ENCODE measurements at regions not wholly inside any gene's neighbourhood (a gene's known extent, or its start where the extent isn't known, plus 50 kb on each side); places are given as distances from the start of the nearest gene placed in this dataset.

DNA sequence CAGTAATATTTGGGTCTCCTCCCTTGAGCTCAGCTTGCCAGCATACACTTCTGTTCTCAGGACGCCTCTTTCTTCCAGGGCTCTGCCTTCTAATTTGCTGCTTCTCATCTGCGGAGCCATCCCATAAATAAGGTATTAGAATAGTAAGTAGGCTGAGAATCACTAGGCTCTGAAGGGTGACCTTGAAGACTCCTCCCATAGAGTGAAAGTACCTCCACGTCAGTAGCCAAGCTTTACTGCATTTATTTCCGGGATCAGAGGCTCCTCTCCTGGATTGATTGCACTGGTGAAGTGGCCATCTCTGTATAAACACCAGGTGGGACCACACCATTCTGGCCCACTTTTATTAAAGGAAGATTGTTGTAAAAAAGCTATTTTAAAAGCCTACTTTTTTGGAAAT lies 315.5 kb downstream of the FAT3 start:
- intact Hi-C loops (cut with DNase I; ENCODE audit: low total_unique reads) = no loop called here
- 92 to 95% methylated on average over 4 of the region's 4 CpGs for WGBS, 2 donors
- no peak for DNase-seq (ENCODE audit: low spot score in 2 of 2)
- H3K4me3 ChIP-seq (ENCODE audit: low read depth, poor library complexity, severe bottlenecking) = no peak overlapping the region
- TF ChIP-seq, protein P1, sequence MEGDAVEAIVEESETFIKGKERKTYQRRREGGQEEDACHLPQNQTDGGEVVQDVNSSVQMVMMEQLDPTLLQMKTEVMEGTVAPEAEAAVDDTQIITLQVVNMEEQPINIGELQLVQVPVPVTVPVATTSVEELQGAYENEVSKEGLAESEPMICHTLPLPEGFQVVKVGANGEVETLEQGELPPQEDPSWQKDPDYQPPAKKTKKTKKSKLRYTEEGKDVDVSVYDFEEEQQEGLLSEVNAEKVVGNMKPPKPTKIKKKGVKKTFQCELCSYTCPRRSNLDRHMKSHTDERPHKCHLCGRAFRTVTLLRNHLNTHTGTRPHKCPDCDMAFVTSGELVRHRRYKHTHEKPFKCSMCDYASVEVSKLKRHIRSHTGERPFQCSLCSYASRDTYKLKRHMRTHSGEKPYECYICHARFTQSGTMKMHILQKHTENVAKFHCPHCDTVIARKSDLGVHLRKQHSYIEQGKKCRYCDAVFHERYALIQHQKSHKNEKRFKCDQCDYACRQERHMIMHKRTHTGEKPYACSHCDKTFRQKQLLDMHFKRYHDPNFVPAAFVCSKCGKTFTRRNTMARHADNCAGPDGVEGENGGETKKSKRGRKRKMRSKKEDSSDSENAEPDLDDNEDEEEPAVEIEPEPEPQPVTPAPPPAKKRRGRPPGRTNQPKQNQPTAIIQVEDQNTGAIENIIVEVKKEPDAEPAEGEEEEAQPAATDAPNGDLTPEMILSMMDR (IDR thresholded peaks at IDR 0.05) = no peak
- no peak for TF ChIP-seq POLR2A (IDR thresholded peaks at IDR 0.05)

DNA sequence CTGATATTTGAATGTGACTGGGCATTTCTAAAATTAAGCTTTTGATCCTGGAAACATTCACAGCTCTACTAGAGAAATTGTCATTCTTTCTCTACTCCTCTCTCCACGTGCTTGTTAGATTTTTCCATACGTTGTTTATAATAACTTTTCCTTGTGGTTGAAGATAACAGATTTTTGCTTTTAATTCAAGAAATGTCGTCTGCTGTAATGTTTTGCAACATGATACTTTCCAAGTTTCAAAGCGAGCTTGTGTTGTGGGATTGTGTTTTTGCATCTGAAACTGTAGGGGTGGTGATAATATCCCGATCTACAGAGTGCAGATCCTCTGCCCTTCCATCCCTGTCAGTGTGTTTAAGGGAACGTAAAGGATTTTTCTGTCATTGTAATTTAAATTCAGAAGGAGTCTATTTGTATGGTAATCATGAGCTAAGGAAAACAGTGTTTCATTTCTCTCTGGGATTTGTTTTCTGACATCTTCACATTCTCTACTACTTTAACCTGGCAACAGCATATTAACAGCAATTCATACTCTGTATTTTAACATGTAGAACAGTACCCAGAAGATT lies 321.4 kb downstream of the FAT3 start:
- intact Hi-C loops (cut with DNase I; ENCODE audit: low total_unique reads) = no loop called here
- 50 to 62% methylated on average over 6 of the region's 6 CpGs for WGBS, 2 donors
- TF ChIP-seq POLR2A (IDR thresholded peaks at IDR 0.05) = no peak
- TF ChIP-seq, protein P1 (IDR thresholded peaks at IDR 0.05) = no peak
- no peak for DNase-seq (ENCODE audit: low spot score in 2 of 2)
- no peak overlapping the region for H3K4me3 ChIP-seq (ENCODE audit: low read depth, poor library complexity, severe bottlenecking)

DNA sequence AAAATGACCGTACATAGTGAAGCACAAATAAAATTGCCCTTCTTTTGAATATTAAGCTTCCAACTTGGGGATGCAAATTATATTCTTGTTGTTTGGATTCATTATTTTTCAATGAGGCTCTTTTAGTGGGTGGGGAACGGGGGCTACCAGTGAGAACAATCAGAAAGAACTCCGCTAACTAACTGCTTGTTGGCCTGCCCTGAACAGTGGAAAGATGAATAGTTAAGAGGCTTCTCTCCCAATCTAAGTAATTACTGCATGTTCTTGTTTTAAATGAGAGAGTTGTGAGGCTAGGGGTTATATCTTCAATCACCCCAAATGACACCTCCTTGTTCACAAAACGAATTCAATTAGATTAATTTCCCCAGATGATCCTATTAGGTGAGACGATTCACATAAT lies 322.0 kb downstream of the FAT3 start:
- WGBS, 2 donors = 79 to 80% methylated on average over 5 of the region's 5 CpGs

DNA sequence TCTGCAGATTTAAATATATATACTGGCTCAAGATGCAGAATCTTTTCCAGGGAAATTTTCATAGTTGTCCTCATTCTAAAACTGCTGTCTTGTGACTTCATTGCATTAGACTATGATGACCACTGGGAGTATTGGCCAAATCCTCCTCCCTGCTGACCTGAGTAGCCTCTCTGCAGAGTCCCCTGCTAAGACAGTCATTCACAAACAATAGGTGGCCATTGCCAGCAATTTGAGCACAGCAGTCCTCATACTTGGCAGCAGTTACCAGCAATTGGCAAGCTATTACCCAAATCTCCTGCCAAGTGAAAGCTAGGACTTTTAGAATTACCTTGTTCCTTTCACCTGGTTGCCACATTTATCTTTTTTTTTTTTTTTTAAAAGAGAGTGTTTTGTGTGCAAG lies 325.8 kb downstream of the FAT3 start:
- no peak for DNase-seq (ENCODE audit: low spot score in 2 of 2)
- TF ChIP-seq, protein P1 (IDR thresholded peaks at IDR 0.05) = no peak
- no peak for TF ChIP-seq POLR2A (IDR thresholded peaks at IDR 0.05)
- no peak overlapping the region for H3K4me3 ChIP-seq (ENCODE audit: low read depth, poor library complexity, severe bottlenecking)
- intact Hi-C loops (cut with DNase I; ENCODE audit: low total_unique reads) = no loop called here

More for the DNA sequence above, 322.0 kb downstream of the FAT3 start:
- H3K4me3 ChIP-seq (ENCODE audit: low read depth, poor library complexity, severe bottlenecking) = no peak overlapping the region
- no peak for DNase-seq (ENCODE audit: low spot score in 2 of 2)
- intact Hi-C loops (cut with DNase I; ENCODE audit: low total_unique reads) = no loop called here
- no peak for TF ChIP-seq POLR2A (IDR thresholded peaks at IDR 0.05)
- TF ChIP-seq, protein P1 (IDR thresholded peaks at IDR 0.05) = no peak

DNA sequence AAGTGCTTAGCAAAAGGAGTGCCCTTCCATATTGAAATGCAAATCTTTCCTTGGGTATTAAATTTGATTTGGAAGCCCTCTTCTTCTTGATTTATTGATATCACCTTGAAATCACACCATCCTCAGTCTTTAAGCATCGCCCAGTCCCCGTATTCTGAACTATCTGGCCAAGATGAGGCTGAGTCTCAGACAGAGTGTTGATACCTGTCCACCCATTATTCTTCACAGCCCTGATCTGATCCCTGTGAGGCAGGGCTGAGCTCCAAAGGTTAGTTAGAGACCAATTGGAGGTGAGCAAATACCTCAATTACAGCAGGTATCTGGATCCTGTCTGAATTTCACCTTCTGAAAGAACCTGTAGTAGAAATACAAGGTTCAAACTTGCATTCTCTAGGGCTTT lies 326.3 kb downstream of the FAT3 start:
- DNase-seq (ENCODE audit: low spot score in 2 of 2) = no peak
- TF ChIP-seq POLR2A (IDR thresholded peaks at IDR 0.05) = no peak
- TF ChIP-seq, protein P1 (IDR thresholded peaks at IDR 0.05) = no peak
- no peak overlapping the region for H3K4me3 ChIP-seq (ENCODE audit: low read depth, poor library complexity, severe bottlenecking)
- intact Hi-C loops (cut with DNase I; ENCODE audit: low total_unique reads) = no loop called here
- WGBS, 2 donors = 86 to 90% methylated on average over 2 of the region's 2 CpGs

DNA sequence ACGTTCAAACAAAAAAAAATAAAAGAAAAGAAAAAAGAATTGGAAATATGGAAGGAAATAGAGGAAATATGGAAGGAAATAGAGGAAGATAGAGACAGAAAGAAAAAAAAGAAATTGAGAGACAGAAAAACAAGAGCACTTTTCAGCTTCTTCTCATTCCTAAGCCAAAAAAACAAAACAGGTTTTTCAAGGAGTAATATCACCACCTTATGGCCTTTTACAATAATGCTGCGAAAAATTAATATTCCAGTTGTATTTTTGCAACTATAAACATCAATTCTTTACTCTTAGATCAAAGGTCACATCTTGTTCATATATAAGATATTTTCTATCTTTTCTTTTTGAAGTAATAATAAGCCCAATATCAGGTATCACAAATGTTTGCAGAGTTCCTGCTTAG lies 328.3 kb downstream of the FAT3 start:
- intact Hi-C loops (cut with DNase I; ENCODE audit: low total_unique reads) = no loop called here
- no peak for DNase-seq (ENCODE audit: low spot score in 2 of 2)
- no peak for TF ChIP-seq POLR2A (IDR thresholded peaks at IDR 0.05)
- TF ChIP-seq, protein P1 (IDR thresholded peaks at IDR 0.05) = no peak
- no peak overlapping the region for H3K4me3 ChIP-seq (ENCODE audit: low read depth, poor library complexity, severe bottlenecking)
- 44 to 55% methylated on average over 2 of the region's 2 CpGs for WGBS, 2 donors
